ENCODE measurements at regions not wholly inside any gene's neighbourhood (a gene's known extent, or its start where the extent isn't known, plus 50 kb on each side); places are given as distances from the start of the nearest gene placed in this dataset.

DNA sequence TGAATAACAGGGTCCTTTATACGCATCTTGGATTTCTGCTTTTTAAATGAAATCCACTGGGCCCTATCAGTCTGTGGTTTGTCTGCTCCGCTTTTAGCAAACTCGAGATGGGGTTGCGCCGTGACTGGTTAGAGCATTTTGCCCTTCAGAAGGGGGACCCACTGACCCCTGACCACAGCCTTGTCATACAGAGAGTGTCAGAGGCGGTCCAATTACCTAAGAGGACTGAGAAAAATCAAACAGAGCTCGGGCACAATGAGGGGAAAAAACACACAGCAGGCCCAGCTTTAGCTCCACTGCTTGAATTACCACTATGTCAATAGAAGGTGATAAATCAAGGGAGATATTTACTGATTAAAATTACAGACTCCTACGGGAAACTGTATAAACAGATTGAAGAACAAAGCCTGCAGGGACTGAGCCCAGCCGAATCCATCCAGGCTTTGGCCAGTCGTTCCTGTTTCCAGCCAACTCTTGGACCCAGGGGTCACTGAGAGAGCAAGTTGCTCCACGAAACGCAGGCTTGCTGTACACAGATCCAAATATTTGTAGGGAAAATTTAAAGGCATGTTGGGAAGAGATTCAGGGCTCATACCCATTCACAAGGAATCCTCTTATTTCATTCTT is 131.9 kb upstream of the ZFHX3 start:
- H3K9me3 ChIP-seq (ENCODE audit: control insufficient read depth, low read length) = no peaks in the 10 kb centered on the region
- H3K4me1 ChIP-seq (ENCODE audit: control insufficient read depth, insufficient read depth, low read length) = no peaks in the 10 kb centered on the region
- H3K36me3 ChIP-seq (ENCODE audit: control insufficient read depth, insufficient read depth, low read length) = no peaks in the 10 kb centered on the region
- no peaks in the 10 kb centered on the region for H3K27me3 ChIP-seq (ENCODE audit: control insufficient read depth, insufficient read depth, low read length)
- no peak overlapping the region for H3K4me3 ChIP-seq (ENCODE audit: low read length)
- H3K9ac ChIP-seq (ENCODE audit: low read length) = no peak overlapping the region

DNA sequence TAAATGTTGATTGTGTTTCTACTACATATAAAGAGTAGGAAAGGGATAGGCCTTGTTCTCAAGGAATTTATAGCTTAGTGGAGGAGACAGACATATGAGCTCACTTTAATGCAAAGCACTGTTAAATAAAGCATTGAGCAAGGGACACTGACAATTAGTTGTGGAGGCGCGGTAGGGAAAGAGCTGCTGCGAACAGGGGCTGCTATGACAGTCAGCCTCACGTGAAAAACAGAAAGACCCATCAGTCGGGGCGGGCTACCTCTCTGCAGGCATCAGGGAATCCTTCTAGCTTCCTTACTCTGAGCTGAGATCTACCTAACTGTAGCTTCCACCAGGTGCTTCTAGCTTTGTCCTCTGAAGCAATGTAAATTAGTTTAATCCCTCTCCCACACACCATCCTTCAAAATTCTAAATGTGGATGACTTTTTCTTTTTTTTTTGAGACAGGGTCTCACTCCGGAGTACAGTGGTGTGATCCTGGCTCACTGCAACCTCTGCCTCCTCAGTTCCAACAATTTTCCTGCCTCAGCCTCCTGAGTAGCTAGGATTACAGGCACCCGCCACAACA is 129.9 kb upstream of the ZFHX3 start:
- no peak overlapping the region for H3K4me3 ChIP-seq (ENCODE audit: low read length)
- H3K27me3 ChIP-seq (ENCODE audit: control insufficient read depth, insufficient read depth, low read length) = no peaks in the 10 kb centered on the region
- no peak overlapping the region for H3K9ac ChIP-seq (ENCODE audit: low read length)
- H3K9me3 ChIP-seq (ENCODE audit: control insufficient read depth, low read length) = no peaks in the 10 kb centered on the region
- no peaks in the 10 kb centered on the region for H3K4me1 ChIP-seq (ENCODE audit: control insufficient read depth, insufficient read depth, low read length)
- H3K36me3 ChIP-seq (ENCODE audit: control insufficient read depth, insufficient read depth, low read length) = no peaks in the 10 kb centered on the region

DNA sequence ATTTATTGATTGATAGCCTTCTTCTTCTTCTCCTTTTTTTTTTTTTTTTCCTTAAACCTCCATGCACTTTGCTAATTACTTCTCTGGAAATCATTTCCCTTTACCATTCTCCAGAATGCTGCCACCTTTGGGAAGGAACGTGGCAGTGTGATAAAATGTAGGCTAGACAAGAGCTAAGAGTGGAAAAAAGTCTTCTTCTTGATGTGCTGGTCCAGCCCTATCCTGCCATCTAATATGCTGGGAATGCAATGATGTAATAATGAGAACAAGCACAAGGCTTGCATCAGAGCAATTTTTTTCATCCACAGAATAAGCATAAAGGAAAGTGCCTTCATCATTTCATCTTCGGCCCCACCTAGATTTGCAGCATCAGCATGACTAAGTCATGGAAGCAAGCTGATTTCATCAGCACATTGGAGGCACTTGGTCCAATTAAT is 128.7 kb upstream of the ZFHX3 start:
- no peak overlapping the region for H3K9ac ChIP-seq (ENCODE audit: low read length)
- no peaks in the 10 kb centered on the region for H3K36me3 ChIP-seq (ENCODE audit: control insufficient read depth, insufficient read depth, low read length)
- H3K4me3 ChIP-seq (ENCODE audit: low read length) = no peak overlapping the region
- H3K9me3 ChIP-seq (ENCODE audit: control insufficient read depth, low read length) = no peaks in the 10 kb centered on the region
- peaks cover 7% of the 10 kb centered on the region for H3K4me1 ChIP-seq (ENCODE audit: control insufficient read depth, insufficient read depth, low read length)
- peaks cover 6% of the 10 kb centered on the region for H3K27me3 ChIP-seq (ENCODE audit: control insufficient read depth, insufficient read depth, low read length)

DNA sequence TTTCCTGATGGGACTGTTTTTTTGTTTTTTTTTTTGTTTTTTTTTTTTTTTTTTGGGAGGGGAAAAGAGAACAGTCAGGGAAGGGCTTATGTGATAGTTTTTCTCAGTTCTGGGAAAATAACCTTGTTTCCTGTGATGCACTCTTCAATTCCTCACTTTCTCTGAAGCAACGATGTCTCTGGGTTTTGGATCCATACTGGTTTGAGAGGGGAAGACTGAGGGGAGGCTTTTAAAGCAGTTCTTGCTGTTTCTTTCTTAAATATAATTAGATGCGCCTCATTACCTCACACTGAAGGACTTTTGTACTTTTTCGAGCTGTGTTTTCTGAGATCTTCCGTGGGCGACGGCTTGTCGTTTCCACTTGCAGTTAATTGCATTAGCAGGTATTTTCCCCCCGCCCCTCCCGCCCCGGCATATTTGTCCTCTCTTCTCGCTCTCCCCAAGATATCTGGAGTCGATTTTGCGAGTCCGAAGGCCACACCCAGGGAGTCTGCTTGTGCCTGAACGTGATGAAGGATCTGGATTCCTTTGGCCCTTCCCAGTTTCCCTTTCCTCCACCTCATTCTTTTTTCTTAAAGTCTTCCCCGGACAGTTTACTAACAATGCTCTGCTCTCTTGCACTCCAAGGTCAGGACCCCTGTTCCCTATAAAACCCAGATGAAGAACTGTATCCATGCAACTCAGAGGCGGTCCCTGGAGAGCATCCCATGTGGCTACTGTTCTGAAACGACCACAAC is 125.2 kb upstream of the ZFHX3 start:
- peaks cover 15% of the 10 kb centered on the region for H3K27me3 ChIP-seq (ENCODE audit: control insufficient read depth, insufficient read depth, low read length)
- no peak overlapping the region for H3K9ac ChIP-seq (ENCODE audit: low read length)
- H3K4me3 ChIP-seq (ENCODE audit: low read length) = no peak overlapping the region
- H3K36me3 ChIP-seq (ENCODE audit: control insufficient read depth, insufficient read depth, low read length) = no peaks in the 10 kb centered on the region
- H3K4me1 ChIP-seq (ENCODE audit: control insufficient read depth, insufficient read depth, low read length) = peaks cover 7% of the 10 kb centered on the region
- no peaks in the 10 kb centered on the region for H3K9me3 ChIP-seq (ENCODE audit: control insufficient read depth, low read length)

- Histone ChIP-seq H3K27me3 (ENCODE audit: control insufficient read depth, insufficient read depth, low read length) (peaks cover 15% of the 10 kb centered on the region), H3K9ac (ENCODE audit: low read length) (no peak overlapping the region), H3K9me3 (ENCODE audit: control insufficient read depth, low read length) (no peaks in the 10 kb centered on the region), H3K36me3 (ENCODE audit: control insufficient read depth, insufficient read depth, low read length) (no peaks in the 10 kb centered on the region), H3K4me1 (ENCODE audit: control insufficient read depth, insufficient read depth, low read length) (peaks cover 7% of the 10 kb centered on the region), H3K4me3 (ENCODE audit: low read length) (no peak overlapping the region)
These were observed 124.5 kb upstream of the ZFHX3 start for GRCh38 chr16:73172241-73172972.

- Histone ChIP-seq H3K27me3 (ENCODE audit: control insufficient read depth, insufficient read depth, low read length) (peaks cover 15% of the 10 kb centered on the region), H3K36me3 (ENCODE audit: control insufficient read depth, insufficient read depth, low read length) (no peaks in the 10 kb centered on the region), H3K9ac (ENCODE audit: low read length) (no peak overlapping the region), H3K4me1 (ENCODE audit: control insufficient read depth, insufficient read depth, low read length) (peaks cover 7% of the 10 kb centered on the region), H3K9me3 (ENCODE audit: control insufficient read depth, low read length) (no peaks in the 10 kb centered on the region), H3K4me3 (ENCODE audit: low read length) (no peak overlapping the region)
These were observed 123.9 kb upstream of the ZFHX3 start for GRCh38 chr16:73171901-73172240.

DNA sequence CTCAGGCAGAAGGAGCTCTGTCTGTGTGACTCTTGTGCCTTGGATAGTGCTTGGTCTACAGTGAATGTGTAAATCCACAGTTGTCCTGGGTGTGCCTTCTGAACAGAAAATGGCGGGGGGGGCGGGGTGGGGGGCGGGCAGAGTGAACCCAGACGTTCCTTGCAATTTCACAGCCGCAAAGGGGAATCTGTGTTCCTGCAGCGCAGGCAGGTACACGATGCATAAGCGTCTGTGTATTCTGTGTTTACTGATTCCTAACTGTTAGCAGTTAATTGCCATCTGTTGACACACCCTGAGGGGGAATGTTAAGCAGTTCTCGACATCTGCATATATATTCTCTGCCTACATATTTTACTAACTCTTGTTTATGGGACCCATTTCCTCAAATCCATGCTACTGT is 123.5 kb upstream of the ZFHX3 start:
- H3K4me3 ChIP-seq (ENCODE audit: low read length) = no peak overlapping the region
- peaks cover 7% of the 10 kb centered on the region for H3K4me1 ChIP-seq (ENCODE audit: control insufficient read depth, insufficient read depth, low read length)
- no peaks in the 10 kb centered on the region for H3K9me3 ChIP-seq (ENCODE audit: control insufficient read depth, low read length)
- no peaks in the 10 kb centered on the region for H3K36me3 ChIP-seq (ENCODE audit: control insufficient read depth, insufficient read depth, low read length)
- H3K9ac ChIP-seq (ENCODE audit: low read length) = no peak overlapping the region
- peaks cover 15% of the 10 kb centered on the region for H3K27me3 ChIP-seq (ENCODE audit: control insufficient read depth, insufficient read depth, low read length)

- no peak overlapping the region for H3K4me3 ChIP-seq (ENCODE audit: low read length)
- peaks cover 15% of the 10 kb centered on the region for H3K27me3 ChIP-seq (ENCODE audit: control insufficient read depth, insufficient read depth, low read length)
- H3K4me1 ChIP-seq (ENCODE audit: control insufficient read depth, insufficient read depth, low read length) = peaks cover 7% of the 10 kb centered on the region
- no peak overlapping the region for H3K9ac ChIP-seq (ENCODE audit: low read length)
- no peaks in the 10 kb centered on the region for H3K36me3 ChIP-seq (ENCODE audit: control insufficient read depth, insufficient read depth, low read length)
- H3K9me3 ChIP-seq (ENCODE audit: control insufficient read depth, low read length) = no peaks in the 10 kb centered on the region
These were observed 122.7 kb upstream of the ZFHX3 start for GRCh38 chr16:73170612-73171038.

- H3K27me3 ChIP-seq (ENCODE audit: control insufficient read depth, insufficient read depth, low read length) = peaks cover 11% of the 10 kb centered on the region
- H3K9ac ChIP-seq (ENCODE audit: low read length) = no peak overlapping the region
- no peaks in the 10 kb centered on the region for H3K9me3 ChIP-seq (ENCODE audit: control insufficient read depth, low read length)
- H3K36me3 ChIP-seq (ENCODE audit: control insufficient read depth, insufficient read depth, low read length) = no peaks in the 10 kb centered on the region
- H3K4me3 ChIP-seq (ENCODE audit: low read length) = no peak overlapping the region
- H3K4me1 ChIP-seq (ENCODE audit: control insufficient read depth, insufficient read depth, low read length) = peaks cover under 1% of the 10 kb centered on the region
These were observed 119.1 kb upstream of the ZFHX3 start for GRCh38 chr16:73166947-73167550.

GRCh38 chr16:73166441-73166851 is 118.5 kb upstream of the ZFHX3 start:
- no peaks in the 10 kb centered on the region for H3K4me1 ChIP-seq (ENCODE audit: control insufficient read depth, insufficient read depth, low read length)
- no peak overlapping the region for H3K4me3 ChIP-seq (ENCODE audit: low read length)
- peaks cover 10% of the 10 kb centered on the region for H3K27me3 ChIP-seq (ENCODE audit: control insufficient read depth, insufficient read depth, low read length)
- H3K9ac ChIP-seq (ENCODE audit: low read length) = no peak overlapping the region
- H3K36me3 ChIP-seq (ENCODE audit: control insufficient read depth, insufficient read depth, low read length) = no peaks in the 10 kb centered on the region
- no peaks in the 10 kb centered on the region for H3K9me3 ChIP-seq (ENCODE audit: control insufficient read depth, low read length)

DNA sequence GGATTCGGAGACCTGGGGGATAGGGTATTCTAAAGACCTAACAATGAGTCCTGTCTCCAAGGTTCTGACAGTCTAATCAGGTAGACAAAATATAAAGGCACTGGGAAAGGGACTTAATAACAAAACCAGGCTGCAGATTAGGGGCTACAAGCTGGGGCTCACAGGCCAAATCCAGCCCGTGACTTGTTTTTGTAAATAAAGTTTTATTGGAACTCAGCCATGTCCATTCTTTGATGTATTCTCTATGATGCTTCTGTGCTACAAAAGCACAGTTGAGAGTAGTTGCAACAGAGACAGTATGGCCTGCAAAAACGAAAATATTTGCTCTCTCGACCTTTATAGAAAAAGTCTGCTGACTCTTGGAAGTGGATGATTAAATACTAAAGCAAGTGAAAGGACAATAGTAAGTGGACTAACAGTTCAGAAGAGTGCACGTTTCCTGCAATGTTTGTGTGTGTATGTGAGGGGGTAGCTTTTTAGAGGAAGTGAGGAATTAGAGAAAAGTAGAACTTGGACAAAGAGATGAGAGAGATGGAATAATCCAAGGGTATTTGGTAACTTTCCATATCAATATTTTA is 115.4 kb upstream of the ZFHX3 start:
- no peaks in the 10 kb centered on the region for H3K36me3 ChIP-seq (ENCODE audit: control insufficient read depth, insufficient read depth, low read length)
- H3K27me3 ChIP-seq (ENCODE audit: control insufficient read depth, insufficient read depth, low read length) = no peaks in the 10 kb centered on the region
- no peaks in the 10 kb centered on the region for H3K9me3 ChIP-seq (ENCODE audit: control insufficient read depth, low read length)
- H3K9ac ChIP-seq (ENCODE audit: low read length) = no peak overlapping the region
- H3K4me1 ChIP-seq (ENCODE audit: control insufficient read depth, insufficient read depth, low read length) = no peaks in the 10 kb centered on the region
- H3K4me3 ChIP-seq (ENCODE audit: low read length) = no peak overlapping the region
